ENCODE measurements at regions not wholly inside any gene's neighbourhood (a gene's known extent, or its start where the extent isn't known, plus 50 kb on each side); places are given as distances from the start of the nearest gene placed in this dataset.

DNA sequence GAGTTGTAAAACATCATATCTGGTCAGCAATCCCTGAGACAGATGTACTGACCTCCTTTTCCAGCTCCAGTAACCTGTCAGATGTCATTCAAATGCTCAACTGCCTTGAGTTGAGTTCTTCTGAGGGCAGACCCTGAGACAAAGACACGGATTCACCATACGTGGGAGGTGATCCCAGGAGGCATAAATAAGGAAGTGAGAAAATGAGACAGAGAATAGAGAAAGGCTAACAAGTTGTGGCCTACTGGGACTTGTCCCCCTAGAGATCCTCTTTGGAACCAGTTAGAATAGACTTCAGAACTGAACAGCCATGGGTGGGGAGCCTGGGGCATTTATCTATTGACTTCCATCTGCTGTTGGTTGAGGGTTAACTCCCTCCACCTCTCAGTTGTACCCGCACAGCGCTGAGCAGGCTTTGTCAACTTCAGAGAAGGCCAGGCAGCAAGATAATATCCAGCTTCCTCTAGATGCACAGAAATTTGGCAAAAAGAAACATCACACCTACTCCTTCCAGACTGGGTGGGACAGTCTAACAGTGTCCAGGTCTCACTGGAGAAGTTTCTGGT is 123.0 kb upstream of the DYNLRB2 start:
- intact Hi-C loops (cut with DNase I), result no loop called here
- H3K9me3 ChIP-seq, result no peaks in the 10 kb centered on the region
- H3K36me3 ChIP-seq (replicated peaks in 1 of 2; ENCODE audit: insufficient read depth in 1 of 2, low read depth in 2 of 2), result no peaks in the 10 kb centered on the region
- no peaks in the 10 kb centered on the region for H3K27me3 ChIP-seq
- TF ChIP-seq CTCF (IDR thresholded peaks at IDR 0.05), result no peak
- no peak for TF ChIP-seq POLR2A (IDR thresholded peaks at IDR 0.05)
- H3K27ac ChIP-seq, result no peak overlapping the region
- WGBS, 2 donors, result 84 to 87% methylated on average over 4 of the region's 4 CpGs
- H3K4me3 ChIP-seq, result no peak overlapping the region
- DNase-seq (no peak), ATAC-seq (no peak)
- H3K4me1 ChIP-seq, result no peaks in the 10 kb centered on the region

DNA sequence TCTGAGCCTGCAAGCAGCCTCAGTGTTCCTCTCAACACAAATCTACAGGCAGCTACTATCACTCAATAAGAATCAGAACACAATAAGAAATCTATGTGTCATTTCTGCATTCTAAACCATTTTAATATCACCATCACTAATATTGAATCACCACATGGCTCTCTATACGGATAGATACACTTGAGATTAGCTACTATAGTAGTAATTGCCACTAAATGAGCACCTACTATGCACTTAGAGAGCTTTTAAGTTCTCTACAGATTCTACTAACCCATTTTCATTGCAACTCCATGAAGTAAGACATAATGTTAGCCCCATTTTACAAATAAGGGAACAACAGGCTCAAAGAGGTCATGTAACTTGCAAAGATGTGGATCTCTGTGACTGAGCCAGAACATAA is 132.8 kb upstream of the DYNLRB2 start:
- Histone ChIP-seq H3K27ac (no peak overlapping the region), H3K4me3 (no peak overlapping the region), H3K4me1 (peaks cover 10% of the 10 kb centered on the region), H3K36me3 (replicated peaks in 1 of 2; ENCODE audit: insufficient read depth in 1 of 2, low read depth in 2 of 2) (no peaks in the 10 kb centered on the region), H3K9me3 (no peaks in the 10 kb centered on the region), H3K27me3 (no peaks in the 10 kb centered on the region)
- 89 to 92% methylated on average over 1 of the region's 1 CpG for WGBS, 2 donors
- ATAC-seq (no peak), DNase-seq (no peak)
- TF ChIP-seq POLR2A (IDR thresholded peaks at IDR 0.05) (no peak), CTCF (IDR thresholded peaks at IDR 0.05) (no peak)
- intact Hi-C loops (cut with DNase I), result no loop called here

DNA sequence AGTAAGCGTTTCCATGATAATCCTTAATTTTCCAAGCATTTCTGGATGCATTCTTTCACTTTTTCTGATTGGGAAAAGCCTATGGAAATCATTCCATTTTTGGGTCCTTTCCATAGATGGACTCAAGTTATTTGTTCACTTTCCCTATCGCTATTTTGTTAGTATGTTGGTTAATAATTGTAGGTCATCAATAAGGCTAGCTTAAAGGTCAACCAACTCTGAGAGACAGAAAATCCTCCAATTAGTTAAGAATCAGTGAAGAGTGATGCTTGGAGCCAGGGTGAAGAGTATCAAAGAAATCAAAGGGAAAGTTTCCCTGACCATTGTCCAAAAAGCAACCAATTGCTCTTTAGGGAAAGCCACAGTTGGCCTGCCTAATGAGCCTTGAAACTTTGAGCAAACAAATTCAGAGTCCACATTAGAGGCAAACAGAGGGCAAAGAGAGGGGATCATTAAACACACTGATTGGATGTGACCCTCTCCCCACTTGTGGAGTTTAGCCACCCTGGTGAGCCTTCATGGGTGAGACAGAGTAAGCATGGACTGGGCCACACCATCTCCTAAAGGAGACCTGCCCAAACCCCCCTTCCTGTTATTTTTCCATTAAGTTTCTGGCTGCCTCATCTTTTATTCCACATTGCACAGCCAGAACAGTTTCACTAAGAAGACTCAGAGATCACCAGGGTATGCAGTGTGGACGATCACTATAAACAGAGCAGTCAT is 133.4 kb upstream of the DYNLRB2 start:
- DNase-seq, result no peak
- Histone ChIP-seq H3K9me3 (no peaks in the 10 kb centered on the region), H3K4me3 (no peak overlapping the region), H3K27ac (no peak overlapping the region), H3K4me1 (peaks cover 10% of the 10 kb centered on the region), H3K27me3 (no peaks in the 10 kb centered on the region), H3K36me3 (replicated peaks in 1 of 2; ENCODE audit: insufficient read depth in 1 of 2, low read depth in 2 of 2) (no peaks in the 10 kb centered on the region)
- WGBS, 2 donors, result 33 to 46% methylated on average over 3 of the region's 3 CpGs
- intact Hi-C loops (cut with DNase I), result no loop called here
- TF ChIP-seq CTCF (IDR thresholded peaks at IDR 0.05), result no peak
- no peak for TF ChIP-seq POLR2A (IDR thresholded peaks at IDR 0.05)
- no peak for ATAC-seq

DNA sequence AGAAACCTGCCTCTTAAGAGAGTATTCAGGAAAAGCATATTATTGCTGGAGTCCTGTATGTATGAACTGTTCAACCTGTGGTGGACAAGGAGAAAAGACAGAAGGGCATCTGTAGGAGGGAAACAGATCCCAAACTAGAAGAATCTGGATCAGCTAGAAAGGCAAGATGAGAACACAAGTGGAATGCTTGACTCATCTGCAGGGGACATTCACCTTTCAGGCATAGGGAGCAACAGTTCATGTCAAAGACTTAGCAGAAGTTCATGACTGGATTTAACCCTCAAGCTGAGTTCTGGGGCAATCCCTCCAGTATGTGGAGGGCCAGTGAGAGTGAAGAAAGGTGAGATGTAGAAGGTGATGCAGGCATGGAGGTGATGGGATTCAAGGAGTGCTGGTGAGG is 135.9 kb upstream of the DYNLRB2 start:
- H3K4me3 ChIP-seq, result no peak overlapping the region
- no peak for DNase-seq
- H3K9me3 ChIP-seq, result no peaks in the 10 kb centered on the region
- no peak overlapping the region for H3K27ac ChIP-seq
- TF ChIP-seq CTCF (IDR thresholded peaks at IDR 0.05) (no peak), POLR2A (IDR thresholded peaks at IDR 0.05) (no peak)
- intact Hi-C loops (cut with DNase I), result no loop called here
- no peaks in the 10 kb centered on the region for H3K27me3 ChIP-seq
- peaks cover 10% of the 10 kb centered on the region for H3K4me1 ChIP-seq
- H3K36me3 ChIP-seq (replicated peaks in 1 of 2; ENCODE audit: insufficient read depth in 1 of 2, low read depth in 2 of 2), result no peaks in the 10 kb centered on the region
- ATAC-seq, result no peak

- no peak for TF ChIP-seq POLR2A (IDR thresholded peaks at IDR 0.05)
- TF ChIP-seq CTCF (IDR thresholded peaks at IDR 0.05), result no peak
These were observed 136.9 kb upstream of the DYNLRB2 start for GRCh38 chr16:80403894-80404293.

More at GRCh38 chr16:80403894-80404293, 136.9 kb upstream of the DYNLRB2 start:
- intact Hi-C loops (cut with DNase I), result no loop called here
- peaks cover 10% of the 10 kb centered on the region for H3K4me1 ChIP-seq
- 50 to 51% methylated on average over 3 of the region's 3 CpGs for WGBS, 2 donors
- no peak overlapping the region for H3K4me3 ChIP-seq
- DNase-seq (no peak), ATAC-seq (no peak)
- H3K27ac ChIP-seq, result no peak overlapping the region
- H3K27me3 ChIP-seq, result no peaks in the 10 kb centered on the region
- H3K36me3 ChIP-seq (replicated peaks in 1 of 2; ENCODE audit: insufficient read depth in 1 of 2, low read depth in 2 of 2), result no peaks in the 10 kb centered on the region
- no peaks in the 10 kb centered on the region for H3K9me3 ChIP-seq
